ENCODE measurements at regions not wholly inside any gene's neighbourhood (a gene's known extent, or its start where the extent isn't known, plus 50 kb on each side); places are given as distances from the start of the nearest gene placed in this dataset.

GRCh38 chr2:139077099-139077737 is 297.0 kb upstream of the NXPH2 start:
- Histone ChIP-seq H3K9me2 (ENCODE audit: insufficient read depth, low read length) (no peaks in the 10 kb centered on the region), H2AFZ (ENCODE audit: low read depth, low read length) (no peak overlapping the region), H3K4me3 (ENCODE audit: low read length) (no peak overlapping the region), H3K27me3 (ENCODE audit: insufficient read depth, low read depth, low read length) (no peaks in the 10 kb centered on the region), H3F3A (ENCODE audit: insufficient read depth, low read length, poor library complexity, severe bottlenecking) (no peaks in the 10 kb centered on the region), H3K79me2 (replicated peaks; ENCODE audit: insufficient read depth, low read length) (no peaks in the 10 kb centered on the region), H4K20me1 (ENCODE audit: insufficient read depth) (no peaks in the 10 kb centered on the region), H3K9ac (ENCODE audit: low read length) (no peak overlapping the region), H3K27ac (ENCODE audit: low read length) (no peak overlapping the region), H3K9me3 (ENCODE audit: low read length) (no peaks in the 10 kb centered on the region), H3K4me2 (ENCODE audit: low read length) (no peak overlapping the region), H3K36me3 (ENCODE audit: insufficient read depth, low read length) (no peaks in the 10 kb centered on the region)
- TF ChIP-seq, protein P1, sequence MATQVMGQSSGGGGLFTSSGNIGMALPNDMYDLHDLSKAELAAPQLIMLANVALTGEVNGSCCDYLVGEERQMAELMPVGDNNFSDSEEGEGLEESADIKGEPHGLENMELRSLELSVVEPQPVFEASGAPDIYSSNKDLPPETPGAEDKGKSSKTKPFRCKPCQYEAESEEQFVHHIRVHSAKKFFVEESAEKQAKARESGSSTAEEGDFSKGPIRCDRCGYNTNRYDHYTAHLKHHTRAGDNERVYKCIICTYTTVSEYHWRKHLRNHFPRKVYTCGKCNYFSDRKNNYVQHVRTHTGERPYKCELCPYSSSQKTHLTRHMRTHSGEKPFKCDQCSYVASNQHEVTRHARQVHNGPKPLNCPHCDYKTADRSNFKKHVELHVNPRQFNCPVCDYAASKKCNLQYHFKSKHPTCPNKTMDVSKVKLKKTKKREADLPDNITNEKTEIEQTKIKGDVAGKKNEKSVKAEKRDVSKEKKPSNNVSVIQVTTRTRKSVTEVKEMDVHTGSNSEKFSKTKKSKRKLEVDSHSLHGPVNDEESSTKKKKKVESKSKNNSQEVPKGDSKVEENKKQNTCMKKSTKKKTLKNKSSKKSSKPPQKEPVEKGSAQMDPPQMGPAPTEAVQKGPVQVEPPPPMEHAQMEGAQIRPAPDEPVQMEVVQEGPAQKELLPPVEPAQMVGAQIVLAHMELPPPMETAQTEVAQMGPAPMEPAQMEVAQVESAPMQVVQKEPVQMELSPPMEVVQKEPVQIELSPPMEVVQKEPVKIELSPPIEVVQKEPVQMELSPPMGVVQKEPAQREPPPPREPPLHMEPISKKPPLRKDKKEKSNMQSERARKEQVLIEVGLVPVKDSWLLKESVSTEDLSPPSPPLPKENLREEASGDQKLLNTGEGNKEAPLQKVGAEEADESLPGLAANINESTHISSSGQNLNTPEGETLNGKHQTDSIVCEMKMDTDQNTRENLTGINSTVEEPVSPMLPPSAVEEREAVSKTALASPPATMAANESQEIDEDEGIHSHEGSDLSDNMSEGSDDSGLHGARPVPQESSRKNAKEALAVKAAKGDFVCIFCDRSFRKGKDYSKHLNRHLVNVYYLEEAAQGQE (IDR thresholded peaks at IDR 0.05; ENCODE audit: borderline replicate concordance): no peak
- no peak for TF ChIP-seq MXI1 (conservative IDR thresholded peaks at IDR 0.05; ENCODE audit: poor library complexity, severe bottlenecking)
- no peak for TF ChIP-seq EZH2 (IDR thresholded peaks at IDR 0.05; ENCODE audit: borderline replicate concordance, insufficient read depth, low read length, poor library complexity, severe bottlenecking)
- no peak for TF ChIP-seq SMC3 (conservative IDR thresholded peaks at IDR 0.05; ENCODE audit: poor library complexity)
- TF ChIP-seq, protein P2, sequence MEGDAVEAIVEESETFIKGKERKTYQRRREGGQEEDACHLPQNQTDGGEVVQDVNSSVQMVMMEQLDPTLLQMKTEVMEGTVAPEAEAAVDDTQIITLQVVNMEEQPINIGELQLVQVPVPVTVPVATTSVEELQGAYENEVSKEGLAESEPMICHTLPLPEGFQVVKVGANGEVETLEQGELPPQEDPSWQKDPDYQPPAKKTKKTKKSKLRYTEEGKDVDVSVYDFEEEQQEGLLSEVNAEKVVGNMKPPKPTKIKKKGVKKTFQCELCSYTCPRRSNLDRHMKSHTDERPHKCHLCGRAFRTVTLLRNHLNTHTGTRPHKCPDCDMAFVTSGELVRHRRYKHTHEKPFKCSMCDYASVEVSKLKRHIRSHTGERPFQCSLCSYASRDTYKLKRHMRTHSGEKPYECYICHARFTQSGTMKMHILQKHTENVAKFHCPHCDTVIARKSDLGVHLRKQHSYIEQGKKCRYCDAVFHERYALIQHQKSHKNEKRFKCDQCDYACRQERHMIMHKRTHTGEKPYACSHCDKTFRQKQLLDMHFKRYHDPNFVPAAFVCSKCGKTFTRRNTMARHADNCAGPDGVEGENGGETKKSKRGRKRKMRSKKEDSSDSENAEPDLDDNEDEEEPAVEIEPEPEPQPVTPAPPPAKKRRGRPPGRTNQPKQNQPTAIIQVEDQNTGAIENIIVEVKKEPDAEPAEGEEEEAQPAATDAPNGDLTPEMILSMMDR (IDR thresholded peaks at IDR 0.05; ENCODE audit: poor library complexity, severe bottlenecking): no peak
- no peak for TF ChIP-seq RAD21 (conservative IDR thresholded peaks at IDR 0.05)
- TF ChIP-seq EP300 (conservative IDR thresholded peaks at IDR 0.05; ENCODE audit: poor library complexity, severe bottlenecking): no peak
- no peak for TF ChIP-seq POLR2AphosphoS5 (IDR thresholded peaks at IDR 0.05)
- TF ChIP-seq TAF1 (IDR thresholded peaks at IDR 0.05; ENCODE audit: low read depth): no peak

DNA sequence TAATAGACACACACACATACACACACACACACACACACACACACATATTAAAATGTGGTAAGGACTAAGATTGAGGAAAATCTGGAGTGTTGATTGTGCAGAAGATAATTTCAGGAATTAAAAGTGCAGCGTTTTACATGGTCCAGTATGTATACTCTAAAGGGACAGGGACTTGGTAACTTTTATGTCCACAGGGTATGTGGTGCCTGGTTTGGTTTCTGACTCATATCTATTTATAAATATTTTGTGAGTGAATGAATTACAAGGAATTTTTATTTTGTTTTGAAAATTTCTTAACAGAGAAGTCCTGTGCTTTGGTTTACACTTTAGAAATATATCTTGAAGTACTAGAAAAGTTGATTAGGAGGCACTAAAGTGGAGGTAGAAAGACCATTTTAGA is 287.7 kb upstream of the NXPH2 start:
- Histone ChIP-seq H3K9me3 (ENCODE audit: low read length) (no peaks in the 10 kb centered on the region), H2AFZ (ENCODE audit: low read depth, low read length) (no peak overlapping the region), H3K9ac (ENCODE audit: low read length) (no peak overlapping the region), H3K9me2 (ENCODE audit: insufficient read depth, low read length) (no peaks in the 10 kb centered on the region), H3F3A (ENCODE audit: insufficient read depth, low read length, poor library complexity, severe bottlenecking) (no peaks in the 10 kb centered on the region), H3K4me3 (ENCODE audit: low read length) (no peak overlapping the region), H3K27me3 (ENCODE audit: insufficient read depth, low read depth, low read length) (no peaks in the 10 kb centered on the region), H3K79me2 (replicated peaks; ENCODE audit: insufficient read depth, low read length) (no peaks in the 10 kb centered on the region), H3K4me2 (ENCODE audit: low read length) (no peak overlapping the region), H3K36me3 (ENCODE audit: insufficient read depth, low read length) (no peaks in the 10 kb centered on the region), H4K20me1 (ENCODE audit: insufficient read depth) (no peaks in the 10 kb centered on the region), H3K27ac (ENCODE audit: low read length) (no peak overlapping the region)
- TF ChIP-seq, protein P2 (IDR thresholded peaks at IDR 0.05; ENCODE audit: poor library complexity, severe bottlenecking): no peak
- TF ChIP-seq MXI1 (conservative IDR thresholded peaks at IDR 0.05; ENCODE audit: poor library complexity, severe bottlenecking) (no peak), POLR2AphosphoS5 (IDR thresholded peaks at IDR 0.05) (no peak), TAF1 (IDR thresholded peaks at IDR 0.05; ENCODE audit: low read depth) (no peak), SMC3 (conservative IDR thresholded peaks at IDR 0.05; ENCODE audit: poor library complexity) (no peak), EZH2 (IDR thresholded peaks at IDR 0.05; ENCODE audit: borderline replicate concordance, insufficient read depth, low read length, poor library complexity, severe bottlenecking) (no peak), RAD21 (conservative IDR thresholded peaks at IDR 0.05) (no peak), EP300 (conservative IDR thresholded peaks at IDR 0.05; ENCODE audit: poor library complexity, severe bottlenecking) (no peak)
- TF ChIP-seq, protein P1 (IDR thresholded peaks at IDR 0.05; ENCODE audit: borderline replicate concordance): no peak
